Endothelial cell of umbilical vein (primary cell): ENCODE measurements at regions not wholly inside any gene's neighbourhood (a gene's known extent, or its start where the extent isn't known, plus 50 kb on each side); places are given as distances from the start of the nearest gene placed in this dataset.

ENCODE experiments used
- BruUV-seq: library from RNA; stranded (reverse); fragments of 400-500 nt; replicated peaks from 2 replicates; lab custom pipeline; 2021; lab: Mats Ljungman, UMichigan
- CTCF ChIA-PET: fragments of 300-600, 350-600 bp; sonication (Branson Sonifier 250); formaldehyde crosslinking; loops from one replicate; lab custom pipeline; 2021; ENCODE audit warnings: antibody characterized with exemption, inconsistent platforms; lab: Charles Lee
- POLR2A ChIA-PET: fragments of 300-600, 350-600 bp; sonication (Branson Sonifier 250); formaldehyde crosslinking; loops from one replicate; lab custom pipeline; 2021; ENCODE audit warnings: antibody characterized with exemption, inconsistent platforms; lab: Charles Lee
- DNase-seq: peaks from one replicate; pipeline ENCODE4 v3.0.0-alpha.2; 2011; ENCODE audit warnings: low read depth, low spot score
- FAIRE-seq: peaks from 2 replicates; lab custom pipeline; 2011; peaks lifted over from hg19 to GRCh38; lab: Jason Lieb, UNC
- H2AFZ ChIP-seq: 2 replicates; pipeline ENCODE4 v1.6.0; 2012; ENCODE audit warnings: low read depth, low read length, control low read depth, inconsistent platforms
- H3K27ac ChIP-seq: 2 replicates; pipeline ENCODE4 v1.5.1; 2011; ENCODE audit warnings: low read depth, mild to moderate bottlenecking, control low read depth, low read length, moderate library complexity; ENCODE audit not compliant: insufficient read depth
- H3K27me3 ChIP-seq, 2 experiments: 2 replicates each; pipeline versions ENCODE4 v1.6.0 to v1.6.1; 2011; ENCODE audit warnings: low read length in 2 of 2, mixed read lengths in 1 of 2; ENCODE audit not compliant: control insufficient read depth in 2 of 2, insufficient read depth in 2 of 2
- H3K36me3 ChIP-seq, 2 experiments: 2 replicates in 1 of 2; 3 replicates in 1 of 2; pipeline ENCODE4 v1.5.1; 2011; ENCODE audit warnings: low read length in 2 of 2, mild to moderate bottlenecking in 1 of 2, moderate library complexity in 1 of 2; ENCODE audit not compliant: control insufficient read depth in 2 of 2, insufficient read depth in 2 of 2; ENCODE audit errors: extremely low read depth in 1 of 2
- H3K4me1 ChIP-seq: 3 replicates; pipeline ENCODE4 v1.5.1; 2011; ENCODE audit warnings: mild to moderate bottlenecking, low read length; ENCODE audit not compliant: control insufficient read depth, insufficient read depth; ENCODE audit errors: extremely low read depth
- H3K4me2 ChIP-seq: 2 replicates; pipeline ENCODE4 v1.6.1; 2011; ENCODE audit warnings: low read length, control low read depth, mixed read lengths; ENCODE audit not compliant: insufficient read depth
- H3K4me3 ChIP-seq, 3 experiments: fragments of 200-600 bp in 1 of 3; sonication (generic), shearing (Covaris generic) in 1 of 3; replicated peaks in 1 of 3; 2 replicates each; pipeline ENCODE4 v1.5.1; 2011 to 2016; ENCODE audit warnings: control low read depth in 3 of 3, low read length in 3 of 3, mild to moderate bottlenecking in 2 of 3, inconsistent platforms in 1 of 3, low read depth in 1 of 3, moderate library complexity in 1 of 3; ENCODE audit not compliant: insufficient read depth in 1 of 3
- H3K79me2 ChIP-seq: 2 replicates; pipeline ENCODE4 v1.6.0; 2012; ENCODE audit warnings: low read length, inconsistent platforms; ENCODE audit not compliant: control insufficient read depth, insufficient read depth
- H3K9ac ChIP-seq: replicated peaks from 2 replicates; pipeline ENCODE3; 2011; ENCODE audit warnings: low read length, control low read depth; ENCODE audit not compliant: insufficient read depth; ENCODE audit errors: extremely low read depth
- H3K9me1 ChIP-seq: replicated peaks from 3 replicates; pipeline ENCODE4 v1.6.0; 2011; ENCODE audit warnings: mild to moderate bottlenecking, low read length; ENCODE audit not compliant: control insufficient read depth, insufficient read depth; ENCODE audit errors: extremely low read depth
- H3K9me3 ChIP-seq: replicated peaks from 2 replicates; pipeline ENCODE4 v1.5.1; 2012; ENCODE audit warnings: low read length, inconsistent platforms; ENCODE audit not compliant: control insufficient read depth, insufficient read depth
- H4K20me1 ChIP-seq: replicated peaks from 2 replicates; pipeline ENCODE3; 2011; ENCODE audit warnings: mild to moderate bottlenecking, low read length; ENCODE audit not compliant: control insufficient read depth, insufficient read depth; ENCODE audit errors: extremely low read depth
- CTCF ChIP-seq, 2 donors: IDR thresholded peaks; 1 replicate in 1 of 2; 2 replicates in 1 of 2; pipeline ENCODE4 v1.5.1; 2011; ENCODE audit warnings: low read length in 2 of 2, mild to moderate bottlenecking in 2 of 2, moderate library complexity in 2 of 2, control low read depth in 1 of 2, inconsistent platforms in 1 of 2, low read depth in 1 of 2; ENCODE audit not compliant: insufficient read depth in 1 of 2; ENCODE audit errors: extremely low read depth in 1 of 2
- EZH2 ChIP-seq: IDR thresholded peaks from 2 replicates; pipeline ENCODE4 v1.6.1; 2012; ENCODE audit warnings: borderline replicate concordance, low read depth, mild to moderate bottlenecking, moderate library complexity, low read length, inconsistent platforms; ENCODE audit not compliant: severe bottlenecking
- FOS ChIP-seq: IDR thresholded peaks from 2 replicates; pipeline ENCODE4 v1.6.1; 2011; ENCODE audit warnings: mild to moderate bottlenecking, low read length, moderate library complexity, borderline replicate concordance; ENCODE audit not compliant: insufficient read depth
- GATA2 ChIP-seq: IDR thresholded peaks from 2 replicates; pipeline ENCODE4 v1.7.0; 2011; ENCODE audit warnings: low read depth, mild to moderate bottlenecking, moderate library complexity, mixed read lengths, low read length; ENCODE audit not compliant: insufficient read length, insufficient read depth
- JUN ChIP-seq: IDR thresholded peaks from 2 replicates; pipeline ENCODE4 v1.6.1; 2011; ENCODE audit warnings: borderline replicate concordance, low read depth; ENCODE audit not compliant: insufficient read length, insufficient read depth
- MAX ChIP-seq: IDR thresholded peaks from 2 replicates; pipeline ENCODE4 v1.6.1; 2011; ENCODE audit not compliant: insufficient read depth, insufficient read length
- MYC ChIP-seq: IDR thresholded peaks from one replicate; pipeline ENCODE4 v1.6.1; 2011; ENCODE audit warnings: mild to moderate bottlenecking, low read depth, low read length
- POLR2A ChIP-seq: IDR thresholded peaks from 2 replicates; pipeline ENCODE4 v1.6.1; 2012; ENCODE audit warnings: low read depth, mild to moderate bottlenecking, control low read depth, low read length
- POLR2AphosphoS5 ChIP-seq: IDR thresholded peaks from 2 replicates; pipeline ENCODE4 v1.6.1; 2012; ENCODE audit warnings: low read depth, mild to moderate bottlenecking, control low read depth, low read length, moderate library complexity; ENCODE audit not compliant: insufficient read depth
- dilution Hi-C: fragments of 300-500 bp; cut with MboI; formaldehyde crosslinking; loops from one replicate; pipeline ENCODE4 v1.15.0; 2019; ENCODE audit warnings: low sequenced_read_pairs; ENCODE audit not compliant: extremely low pct_ligation_motif_present
- intact Hi-C: fragments of 100-400 bp; cut with micrococcal nuclease; formaldehyde crosslinking; loops from one replicate; pipeline ENCODE4 v1.10.0; 2022

GRCh38 chr2:210818473-210818872, 262.1 kb downstream of the CPS1 start:
- H3K79me2 ChIP-seq = no peaks in the 10 kb centered on the region
- H3K27ac ChIP-seq = no peak overlapping the region
- BruUV-seq = no TSS peak
- intact Hi-C loops = no loop called here
- no peaks in the 10 kb centered on the region for H3K27me3 ChIP-seq
- dilution Hi-C loops = no loop called here
- no peaks in the 10 kb centered on the region for H3K4me1 ChIP-seq
- H3K9me1 ChIP-seq = no peaks in the 10 kb centered on the region
- ChIA-PET CTCF (no interaction called here), POLR2A (no interaction called here)
- H3K9ac ChIP-seq = no peak overlapping the region
- H3K36me3 ChIP-seq = no peaks in the 10 kb centered on the region
- H2AFZ ChIP-seq = no peak overlapping the region
- no peak overlapping the region for H3K4me3 ChIP-seq
- H4K20me1 ChIP-seq = no peaks in the 10 kb centered on the region
- DNase-seq (no peak), FAIRE-seq (no peak)
- TF ChIP-seq POLR2AphosphoS5 (no peak), MAX (no peak), MYC (no peak), EZH2 (no peak), POLR2A (no peak), GATA2 (no peak), FOS (no peak), JUN (no peak), CTCF (IDR thresholded peaks at IDR 0.05; ENCODE audit: extremely low read depth in 1 of 2, insufficient read depth in 1 of 2, low read depth in 1 of 2, low read length in 2 of 2) (no peak)
- no peaks in the 10 kb centered on the region for H3K9me3 ChIP-seq
- no peak overlapping the region for H3K4me2 ChIP-seq
